GM10266 (cell line): ENCODE measurements at regions not wholly inside any gene's neighbourhood (a gene's known extent, or its start where the extent isn't known, plus 50 kb on each side); places are given as distances from the start of the nearest gene placed in this dataset.
"Not testable (repeated sequence)": the region's sequence is repeated elsewhere in the genome, so short reads cannot be mapped to it uniquely, and the experiment has no call there.

Source experiments
- DNase-seq: peaks from one replicate; pipeline ENCODE4 v3.0.0; 2012; ENCODE audit errors: extremely low spot score
- TF ChIP-seq, protein P1 (sequence below): IDR thresholded peaks from 2 replicates; pipeline ENCODE4 v1.5.1; 2012; ENCODE audit warnings: mild to moderate bottlenecking, low read depth; ENCODE audit not compliant: control insufficient read depth, insufficient read depth; ENCODE audit errors: missing control alignments

- TF ChIP-seq, protein P1, sequence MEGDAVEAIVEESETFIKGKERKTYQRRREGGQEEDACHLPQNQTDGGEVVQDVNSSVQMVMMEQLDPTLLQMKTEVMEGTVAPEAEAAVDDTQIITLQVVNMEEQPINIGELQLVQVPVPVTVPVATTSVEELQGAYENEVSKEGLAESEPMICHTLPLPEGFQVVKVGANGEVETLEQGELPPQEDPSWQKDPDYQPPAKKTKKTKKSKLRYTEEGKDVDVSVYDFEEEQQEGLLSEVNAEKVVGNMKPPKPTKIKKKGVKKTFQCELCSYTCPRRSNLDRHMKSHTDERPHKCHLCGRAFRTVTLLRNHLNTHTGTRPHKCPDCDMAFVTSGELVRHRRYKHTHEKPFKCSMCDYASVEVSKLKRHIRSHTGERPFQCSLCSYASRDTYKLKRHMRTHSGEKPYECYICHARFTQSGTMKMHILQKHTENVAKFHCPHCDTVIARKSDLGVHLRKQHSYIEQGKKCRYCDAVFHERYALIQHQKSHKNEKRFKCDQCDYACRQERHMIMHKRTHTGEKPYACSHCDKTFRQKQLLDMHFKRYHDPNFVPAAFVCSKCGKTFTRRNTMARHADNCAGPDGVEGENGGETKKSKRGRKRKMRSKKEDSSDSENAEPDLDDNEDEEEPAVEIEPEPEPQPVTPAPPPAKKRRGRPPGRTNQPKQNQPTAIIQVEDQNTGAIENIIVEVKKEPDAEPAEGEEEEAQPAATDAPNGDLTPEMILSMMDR: peak; percentile 37
- peak; percentile 8 for DNase-seq
Observed at GRCh38 chr17:15849054-15849453, 95.9 kb upstream of the ADORA2B start.

- DNase-seq: not testable (repeated sequence)
Observed at GRCh38 chr17:15850071-15850470, 94.9 kb upstream of the ADORA2B start.

DNA sequence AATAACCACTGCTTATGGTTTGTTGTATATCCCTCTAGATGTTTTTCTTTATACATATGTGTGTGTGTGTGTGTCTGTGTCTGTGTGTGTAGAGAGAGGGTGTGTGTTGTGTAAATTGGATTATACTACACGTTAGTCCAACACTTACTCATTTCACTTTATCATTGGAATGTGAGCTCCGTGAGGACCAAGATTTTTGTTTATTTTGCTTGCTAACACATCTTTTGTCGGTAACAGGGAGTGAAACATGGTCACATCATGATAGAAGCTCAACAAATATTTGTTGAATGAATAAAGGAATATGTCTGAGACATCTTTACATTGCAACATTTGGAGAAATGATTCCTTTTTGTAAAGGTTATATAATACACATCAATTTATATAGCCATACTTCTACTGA lies 94.2 kb upstream of the ADORA2B start:
- not testable (repeated sequence) for DNase-seq

DNA sequence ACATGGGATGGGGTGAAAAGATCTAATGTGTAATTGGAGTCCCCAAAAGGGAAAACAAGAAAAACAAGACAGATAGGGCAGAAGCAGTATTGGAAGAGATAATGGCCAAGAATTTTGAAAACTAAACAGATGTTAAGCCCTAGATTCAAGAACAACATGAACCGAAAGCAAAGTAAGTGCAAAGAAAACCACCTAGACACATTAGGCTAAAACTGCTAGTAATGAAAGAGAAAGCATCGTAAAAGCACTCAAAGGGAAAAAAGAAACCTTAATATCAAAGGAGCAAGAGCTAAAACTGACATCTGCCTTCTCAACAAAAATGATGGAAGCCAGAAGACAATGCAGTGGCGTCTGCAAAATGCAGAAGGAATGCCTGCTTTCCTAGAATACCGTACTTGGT lies 92.1 kb upstream of the ADORA2B start:
- not testable (repeated sequence) for DNase-seq

DNA sequence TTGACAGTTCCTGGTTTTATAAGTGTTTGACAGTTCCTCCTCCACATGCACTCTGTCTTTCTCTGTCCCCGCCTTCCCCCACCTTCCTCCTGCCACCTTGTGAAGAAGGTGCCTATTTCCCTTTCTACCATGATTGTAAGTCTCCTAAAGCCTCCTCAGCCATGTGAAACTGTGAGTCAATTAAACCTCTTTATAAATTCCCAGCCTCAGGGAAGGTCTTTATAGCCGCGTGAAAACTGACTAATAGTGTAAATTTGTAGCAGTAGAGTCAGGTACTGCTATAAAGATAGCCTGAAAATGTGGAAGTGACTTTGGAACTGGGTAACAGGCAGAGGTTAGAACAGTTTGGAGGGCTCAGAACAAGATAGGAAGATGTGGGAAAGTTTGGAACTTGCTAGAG lies 88.7 kb upstream of the ADORA2B start:
- DNase-seq: not testable (repeated sequence)

DNA sequence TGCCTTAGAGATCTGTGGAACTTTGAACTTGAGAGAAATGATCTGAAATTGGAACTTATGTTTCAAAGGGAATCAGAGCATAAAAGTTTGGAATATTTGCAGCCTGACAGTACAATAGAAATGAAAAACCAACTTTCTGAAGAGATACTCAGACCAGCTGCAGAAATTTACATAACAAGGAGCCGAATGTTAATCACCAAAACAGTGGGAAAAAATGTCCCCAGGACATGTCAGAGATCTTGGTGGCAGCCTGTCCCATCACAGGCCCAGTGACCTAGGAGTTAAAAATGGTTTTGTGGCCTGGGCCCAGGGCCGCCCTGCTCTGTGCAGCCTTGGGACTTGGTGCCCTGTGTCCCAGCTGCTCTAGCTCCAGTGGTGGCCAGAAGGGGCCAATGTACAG lies 88.2 kb upstream of the ADORA2B start:
- not testable (repeated sequence) for DNase-seq

GRCh38 chr17:15858082-15858481 lies 86.8 kb upstream of the ADORA2B start:
- not testable (repeated sequence) for DNase-seq

GRCh38 chr17:15860774-15861173 lies 84.2 kb upstream of the ADORA2B start:
- DNase-seq: not testable (repeated sequence)

GRCh38 chr17:15864061-15864460 lies 80.9 kb upstream of the ADORA2B start:
- DNase-seq: not testable (repeated sequence)

GRCh38 chr17:15864472-15864871 lies 80.5 kb upstream of the ADORA2B start:
- DNase-seq: not testable (repeated sequence)

- DNase-seq: not testable (repeated sequence)
Observed at GRCh38 chr17:15866015-15866414, 78.9 kb upstream of the ADORA2B start.

- DNase-seq: not testable (repeated sequence)
Observed at GRCh38 chr17:15867331-15867730, 77.6 kb upstream of the ADORA2B start.

DNA sequence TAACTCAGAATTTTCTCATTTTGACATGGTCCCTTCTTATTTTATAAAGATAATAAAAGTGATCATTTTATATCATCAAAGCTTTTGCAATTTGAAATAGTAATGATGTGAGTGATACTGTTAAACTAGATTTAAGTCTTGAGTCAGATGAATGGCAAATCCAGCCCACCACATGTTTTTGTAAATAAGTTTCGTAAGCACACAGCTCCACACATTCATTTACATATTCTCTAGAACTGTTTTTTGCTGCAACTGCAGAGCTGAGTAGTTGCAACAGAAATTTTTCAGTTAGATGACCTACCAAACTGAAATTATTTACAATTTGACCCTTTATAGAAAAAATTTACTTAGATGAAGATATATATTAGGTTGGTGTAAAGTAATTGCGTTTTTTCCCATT lies 75.1 kb upstream of the ADORA2B start:
- not testable (repeated sequence) for DNase-seq

DNA sequence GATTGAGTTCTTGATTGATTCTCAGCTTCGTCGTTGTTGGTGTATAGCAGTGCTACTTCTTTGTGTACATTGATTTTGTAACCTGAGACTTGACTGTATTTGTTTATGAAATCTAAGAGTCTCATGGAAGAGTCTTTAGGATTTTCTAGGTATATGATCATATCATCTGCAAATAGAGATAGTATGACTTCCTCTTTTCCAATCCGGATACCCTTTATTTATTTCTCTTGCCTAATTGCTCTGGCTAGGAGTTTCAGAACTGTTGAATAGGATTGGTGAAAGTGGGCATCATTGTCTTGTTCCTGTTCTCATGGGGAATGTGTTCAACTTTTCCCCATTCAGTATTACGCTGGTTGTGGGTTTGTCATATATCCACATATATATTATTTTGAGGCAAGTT lies 72.3 kb upstream of the ADORA2B start:
- not testable (repeated sequence) for DNase-seq

- DNase-seq: not testable (repeated sequence)
Observed at GRCh38 chr17:15877882-15878500, 66.9 kb upstream of the ADORA2B start.

GRCh38 chr17:15882058-15882720 lies 62.7 kb upstream of the ADORA2B start:
- TF ChIP-seq, protein P1: no peak
- DNase-seq: no peak
